GM21526 (cell line): ENCODE measurements at regions not wholly inside any gene's neighbourhood (a gene's known extent, or its start where the extent isn't known, plus 50 kb on each side); places are given as distances from the start of the nearest gene placed in this dataset.
"Not testable (repeated sequence)": the region's sequence is repeated elsewhere in the genome, so short reads cannot be mapped to it uniquely, and the experiment has no call there.

Experiments used
- ATAC-seq: cut with Tn5 transposase; IDR thresholded peaks from one replicate; pipeline ENCODE4 v1.9.1; 2021; ENCODE audit warnings: moderate library complexity; ENCODE audit not compliant: unreplicated experiment, low FRiP score

- peak; percentile 97 for ATAC-seq
Observed at GRCh38 chr1:101128211-101128727, 102.7 kb upstream of the DPH5 start.

- ATAC-seq, result no peak
Observed at GRCh38 chr1:101124405-101124804, 98.8 kb upstream of the DPH5 start.

DNA sequence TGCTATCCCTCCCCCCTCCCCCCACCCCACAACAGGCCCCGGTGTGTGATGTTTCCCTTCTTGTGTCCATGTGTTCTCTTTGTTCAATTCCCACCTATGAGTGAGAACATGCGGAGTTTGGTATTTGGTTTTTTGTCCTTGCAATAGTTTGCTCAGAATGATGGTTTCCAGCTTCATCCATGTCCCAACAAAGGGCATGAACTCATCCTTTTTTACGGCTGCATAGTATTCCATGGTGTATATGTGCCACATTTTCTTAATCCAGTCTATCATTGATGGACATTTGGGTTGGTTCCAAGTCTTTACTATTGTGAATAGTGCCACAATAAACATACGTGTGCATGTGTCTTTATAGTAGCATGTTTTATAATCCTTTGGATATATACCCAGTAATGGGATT, 98.3 kb upstream of the DPH5 start:
- ATAC-seq, result not testable (repeated sequence)

DNA sequence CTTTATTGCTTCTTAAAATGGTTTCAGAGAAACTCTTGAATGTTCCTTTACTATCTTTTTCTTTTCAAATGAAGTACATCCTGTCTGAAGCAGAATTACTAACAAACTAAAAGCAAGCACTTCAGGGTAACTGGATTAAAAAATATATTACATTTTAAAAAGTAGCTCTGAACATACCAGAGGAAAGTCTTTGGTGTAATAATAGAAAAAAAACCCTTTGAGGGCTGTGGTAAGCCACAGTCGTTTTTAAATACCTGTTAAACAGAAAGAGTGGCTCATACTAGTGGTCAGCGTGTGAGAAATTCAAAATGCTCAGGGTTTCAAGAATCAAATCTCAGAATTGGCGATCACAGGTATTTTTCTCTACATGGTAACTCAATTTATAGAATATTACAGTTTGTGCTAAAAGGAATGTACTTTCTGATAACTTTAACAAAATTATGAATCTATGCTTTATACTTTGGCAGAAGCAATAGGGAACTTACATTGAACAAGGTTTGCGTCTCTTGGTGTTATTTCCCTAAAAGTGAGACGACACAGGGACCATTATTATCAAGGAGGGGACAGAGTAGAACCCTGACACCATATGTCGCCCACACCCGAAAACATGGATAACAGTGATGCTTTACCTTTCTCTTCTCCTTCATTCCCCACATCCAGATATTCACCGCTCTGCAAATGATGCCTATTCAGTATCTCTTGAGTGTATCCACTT, 97.0 kb upstream of the DPH5 start:
- peak; percentile 91 for ATAC-seq

DNA sequence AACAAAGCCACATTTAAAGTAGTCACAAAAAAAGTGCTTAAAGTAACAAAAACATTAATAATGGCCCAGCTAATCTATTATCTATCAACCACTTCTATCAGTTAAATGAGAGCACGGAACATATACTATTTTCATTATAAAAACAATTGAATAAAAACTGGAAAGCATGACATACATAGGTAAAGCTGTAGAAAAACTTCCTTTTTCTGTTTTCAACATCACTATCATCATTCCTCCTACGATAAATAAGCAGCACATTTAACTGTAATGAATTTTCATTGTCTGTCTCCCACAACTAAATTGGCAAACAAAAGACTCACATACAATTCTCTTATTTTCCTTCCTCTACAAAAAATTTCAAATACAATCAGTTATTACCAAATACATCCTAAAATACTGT, 96.4 kb upstream of the DPH5 start:
- no peak for ATAC-seq

DNA sequence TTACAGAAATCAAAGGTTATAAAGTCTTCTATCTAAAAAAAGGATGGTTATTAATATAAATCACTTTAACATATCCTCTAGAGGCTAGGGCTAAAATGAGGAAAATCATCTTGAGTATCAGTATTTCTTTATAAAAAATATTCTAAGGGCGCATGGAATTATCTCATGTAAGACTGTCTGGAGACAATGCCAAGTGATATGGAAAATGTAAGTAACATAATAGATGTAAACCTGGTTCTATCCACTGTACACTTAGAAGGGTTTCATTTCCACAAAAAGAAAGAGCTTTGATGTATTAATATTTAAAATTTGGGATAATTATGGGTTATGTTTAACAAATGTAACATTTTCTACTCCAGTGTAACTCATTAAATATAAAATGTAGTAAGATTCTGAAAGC, 95.9 kb upstream of the DPH5 start:
- no peak for ATAC-seq

GRCh38 chr1:101120868-101121267, 95.3 kb upstream of the DPH5 start:
- no peak for ATAC-seq

- ATAC-seq, result no peak
Observed at GRCh38 chr1:101119289-101119688, 93.7 kb upstream of the DPH5 start.

- no peak for ATAC-seq
Observed at GRCh38 chr1:101116006-101116405, 90.4 kb upstream of the DPH5 start.

GRCh38 chr1:101115112-101115511, 89.5 kb upstream of the DPH5 start:
- no peak for ATAC-seq

GRCh38 chr1:101114128-101114527, 88.5 kb upstream of the DPH5 start:
- ATAC-seq, result not testable (repeated sequence)

- ATAC-seq, result peak; percentile 97
Observed at GRCh38 chr1:101112051-101112780, 86.6 kb upstream of the DPH5 start.

DNA sequence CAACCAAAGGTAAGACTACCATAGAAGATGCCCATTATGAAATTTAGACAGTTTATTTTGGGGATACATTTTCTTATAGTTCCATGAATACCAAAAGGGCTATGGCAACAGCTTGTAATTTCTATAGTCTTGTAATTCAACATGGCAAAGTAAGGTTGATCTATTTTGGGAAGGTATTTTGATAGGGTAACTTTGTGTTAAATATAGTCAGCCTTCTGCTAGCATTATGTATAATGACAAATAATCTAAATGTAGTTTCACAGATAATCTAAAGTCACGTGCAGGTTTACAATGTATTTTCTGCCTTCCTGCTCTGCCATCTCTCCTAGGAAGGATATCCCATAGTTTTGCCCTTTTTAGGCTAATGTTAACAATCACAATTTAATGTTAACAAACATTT, 85.9 kb upstream of the DPH5 start:
- ATAC-seq, result no peak

DNA sequence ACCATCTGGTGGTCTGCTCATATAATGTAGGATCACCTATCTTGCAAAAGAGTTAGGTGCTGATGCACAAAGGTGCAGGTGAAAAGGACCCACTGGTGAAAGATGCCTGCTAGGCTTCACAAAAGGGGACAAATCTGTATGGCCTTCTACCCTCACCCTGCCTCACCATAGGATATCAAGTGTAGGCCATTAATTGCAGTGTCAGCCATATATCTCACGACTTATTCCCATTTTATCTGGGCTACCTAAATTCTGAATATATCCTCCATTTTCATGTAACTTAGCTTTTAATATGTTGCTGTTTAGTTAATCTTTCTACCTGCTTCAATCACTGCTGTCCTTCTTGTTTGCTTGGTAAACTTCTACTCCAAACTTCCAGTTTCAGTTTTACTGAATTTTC, 84.2 kb upstream of the DPH5 start:
- ATAC-seq, result no peak

- ATAC-seq, result no peak
Observed at GRCh38 chr1:101108111-101108500, 82.5 kb upstream of the DPH5 start.

DNA sequence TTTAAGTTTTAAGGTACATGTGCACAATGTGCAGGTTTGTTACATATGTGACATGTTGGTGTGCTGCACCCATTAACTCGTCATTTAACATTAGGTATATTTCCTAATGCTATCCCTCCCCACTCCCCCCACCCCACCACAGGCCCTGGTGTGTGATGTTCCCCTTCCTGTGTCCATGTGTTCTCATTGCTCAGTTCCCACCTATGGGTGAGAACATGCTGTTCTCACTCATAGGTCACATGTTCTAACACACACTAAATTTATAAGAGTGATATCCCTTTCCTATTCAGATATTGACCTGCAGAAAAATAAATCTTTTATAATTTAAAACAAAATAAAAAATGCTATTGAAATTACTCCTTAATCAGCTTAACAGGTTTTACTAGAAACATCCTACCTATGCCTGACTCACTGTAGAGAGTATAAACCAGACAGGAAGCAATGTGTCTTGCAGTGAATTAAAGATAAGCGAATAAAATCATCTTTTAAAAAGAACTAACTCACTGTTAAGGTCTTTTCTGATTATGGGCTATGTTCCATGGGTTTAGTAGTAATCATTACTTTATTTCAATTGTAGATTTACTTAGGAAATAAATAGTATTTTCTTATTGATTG, 82.0 kb upstream of the DPH5 start:
- no peak for ATAC-seq

- no peak for ATAC-seq
Observed at GRCh38 chr1:101105877-101106276, 80.3 kb upstream of the DPH5 start.

- ATAC-seq, result no peak
Observed at GRCh38 chr1:101102426-101103156, 77.0 kb upstream of the DPH5 start.

DNA sequence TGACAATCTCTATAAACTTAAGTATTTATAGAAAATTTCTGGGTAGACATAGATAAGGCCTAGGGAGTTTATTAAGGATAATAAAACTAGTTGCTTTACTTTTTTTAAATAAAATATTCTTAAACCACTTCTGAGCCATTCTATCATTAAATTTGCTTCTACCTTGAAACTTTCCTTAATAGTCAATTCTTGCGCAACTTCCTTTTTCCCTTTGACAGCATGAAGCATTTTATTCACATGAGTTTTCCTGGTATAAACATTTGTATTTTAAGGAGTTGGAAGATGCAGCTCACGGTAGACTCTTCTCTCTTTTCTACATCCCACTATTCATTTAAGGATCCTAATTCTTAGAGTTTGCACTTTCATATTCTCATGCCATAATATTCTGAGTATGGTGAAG, 75.8 kb upstream of the DPH5 start:
- no peak for ATAC-seq

DNA sequence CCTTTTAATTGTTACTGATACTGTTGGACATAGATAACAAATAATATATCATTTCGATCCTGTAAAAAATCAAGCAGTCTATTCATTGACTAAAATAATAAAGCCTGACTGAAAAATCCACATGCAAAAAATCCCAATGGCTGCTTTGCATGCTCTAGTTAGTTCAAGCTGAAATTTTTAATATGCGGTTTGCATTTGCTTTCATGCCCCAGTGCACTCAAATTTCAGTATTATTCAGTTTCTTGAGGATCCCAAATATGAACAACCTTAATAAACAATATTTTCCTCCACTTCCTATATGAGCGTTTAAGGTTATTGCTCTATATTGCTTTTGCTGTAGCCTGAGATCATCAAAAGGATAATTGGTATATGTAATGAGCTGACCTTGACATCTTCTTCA, 75.1 kb upstream of the DPH5 start:
- ATAC-seq, result no peak

GRCh38 chr1:101098907-101099306, 73.3 kb upstream of the DPH5 start:
- ATAC-seq, result no peak
